ENCODE measurements at regions not wholly inside any gene's neighbourhood (a gene's known extent, or its start where the extent isn't known, plus 50 kb on each side); places are given as distances from the start of the nearest gene placed in this dataset.

- no peaks in the 10 kb centered on the region for H3K9me3 ChIP-seq (ENCODE audit: control insufficient read depth in 2 of 3, insufficient read depth in 1 of 3, low read length in 3 of 3)
- no peak overlapping the region for H3K4me3 ChIP-seq (ENCODE audit: low read length in 3 of 3)
- H3K36me3 ChIP-seq (ENCODE audit: control insufficient read depth in 2 of 3, insufficient read depth in 3 of 3, low read length in 3 of 3): no peaks in the 10 kb centered on the region
- H3K27ac ChIP-seq (ENCODE audit: low read depth in 2 of 2, low read length in 2 of 2): no peak overlapping the region
- no peak overlapping the region for H3K9ac ChIP-seq (ENCODE audit: low read length in 3 of 3)
- no peak for FAIRE-seq
- no peaks in the 10 kb centered on the region for H3K27me3 ChIP-seq (ENCODE audit: control insufficient read depth, insufficient read depth, low read length)
- intact Hi-C loops (cut with DNase I): no loop called here
- DNase-seq: peak in 1 of 5 donors; percentile 86
- no peak for TF ChIP-seq CTCF (IDR thresholded peaks at IDR 0.05; ENCODE audit: borderline replicate concordance, extremely low read depth, insufficient read depth)
- no peaks in the 10 kb centered on the region for H3K4me1 ChIP-seq (ENCODE audit: control insufficient read depth in 2 of 3, insufficient read depth in 2 of 3, low read depth in 1 of 3, low read length in 3 of 3)
Measured at GRCh38 chr20:50244352-50245149, 53.9 kb downstream of the CEBPB start.

DNA sequence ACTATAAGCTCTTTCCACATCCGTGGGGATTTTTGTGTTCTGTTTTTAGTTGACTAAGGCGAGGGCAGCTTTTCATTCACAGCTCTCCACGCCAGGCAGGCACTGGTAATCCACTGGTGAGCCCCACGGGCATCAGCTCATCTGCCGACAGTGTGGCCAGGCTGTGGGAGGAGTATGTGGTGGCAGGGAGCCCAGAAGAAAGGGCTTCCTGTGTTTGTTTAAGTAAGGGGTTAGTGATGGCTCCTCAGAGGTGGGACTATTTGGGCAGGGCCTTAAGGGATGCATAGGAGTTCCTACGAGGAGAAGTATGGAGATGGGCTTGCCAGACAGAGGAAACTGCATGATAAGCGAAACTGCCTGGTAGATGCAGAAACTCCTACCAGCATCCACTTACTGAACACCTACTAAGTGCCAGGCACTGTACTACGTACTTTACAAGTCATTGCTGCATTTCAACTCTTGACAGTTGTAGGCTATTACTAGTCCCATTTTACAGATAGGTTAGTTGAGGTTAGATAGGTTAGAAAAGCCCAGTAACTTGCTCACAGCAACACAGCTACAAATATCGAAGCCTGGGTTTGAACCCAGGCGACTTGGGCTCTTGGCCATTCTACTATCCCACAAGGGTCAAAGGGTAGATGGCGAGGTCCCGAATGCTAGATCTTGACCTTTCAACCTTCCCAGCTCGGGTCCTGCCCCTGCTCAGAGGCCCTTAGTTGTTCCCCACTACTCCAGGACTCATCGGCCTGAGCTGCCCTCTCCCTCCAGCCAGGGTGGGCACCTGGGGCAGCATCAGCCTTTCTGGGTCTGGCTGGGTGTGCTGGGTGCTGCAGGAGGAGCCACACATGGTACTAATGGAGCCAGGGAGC lies 55.1 kb downstream of the CEBPB start:
- FAIRE-seq: no peak
- Histone ChIP-seq H3K27me3 (ENCODE audit: control insufficient read depth, insufficient read depth, low read length) (no peaks in the 10 kb centered on the region), H3K9ac (ENCODE audit: low read length in 3 of 3) (no peak overlapping the region), H3K27ac (ENCODE audit: low read depth in 2 of 2, low read length in 2 of 2) (no peak overlapping the region), H3K36me3 (ENCODE audit: control insufficient read depth in 2 of 3, insufficient read depth in 3 of 3, low read length in 3 of 3) (no peaks in the 10 kb centered on the region), H3K9me3 (ENCODE audit: control insufficient read depth in 2 of 3, insufficient read depth in 1 of 3, low read length in 3 of 3) (no peaks in the 10 kb centered on the region), H3K4me1 (ENCODE audit: control insufficient read depth in 2 of 3, insufficient read depth in 2 of 3, low read depth in 1 of 3, low read length in 3 of 3) (no peaks in the 10 kb centered on the region), H3K4me3 (ENCODE audit: low read length in 3 of 3) (no peak overlapping the region)
- intact Hi-C loops (cut with DNase I): no loop called here
- no peak for DNase-seq
- TF ChIP-seq CTCF (IDR thresholded peaks at IDR 0.05; ENCODE audit: borderline replicate concordance, extremely low read depth, insufficient read depth): no peak

GRCh38 chr20:50246367-50247195 lies 56.0 kb downstream of the CEBPB start:
- FAIRE-seq (no peak), DNase-seq (peak in 2 of 5 donors; percentile 50 to 51)
- no peaks in the 10 kb centered on the region for H3K4me1 ChIP-seq (ENCODE audit: control insufficient read depth in 2 of 3, insufficient read depth in 2 of 3, low read depth in 1 of 3, low read length in 3 of 3)
- no peak overlapping the region for H3K9ac ChIP-seq (ENCODE audit: low read length in 3 of 3)
- no peak for TF ChIP-seq CTCF (IDR thresholded peaks at IDR 0.05; ENCODE audit: borderline replicate concordance, extremely low read depth, insufficient read depth)
- H3K27ac ChIP-seq (ENCODE audit: low read depth in 2 of 2, low read length in 2 of 2): no peak overlapping the region
- intact Hi-C loops (cut with DNase I): no loop called here
- H3K36me3 ChIP-seq (ENCODE audit: control insufficient read depth in 2 of 3, insufficient read depth in 3 of 3, low read length in 3 of 3): no peaks in the 10 kb centered on the region
- no peaks in the 10 kb centered on the region for H3K27me3 ChIP-seq (ENCODE audit: control insufficient read depth, insufficient read depth, low read length)
- no peak overlapping the region for H3K4me3 ChIP-seq (ENCODE audit: low read length in 3 of 3)
- no peaks in the 10 kb centered on the region for H3K9me3 ChIP-seq (ENCODE audit: control insufficient read depth in 2 of 3, insufficient read depth in 1 of 3, low read length in 3 of 3)

All from kidney (tissue), 13 donors.